PC-3 (cell line): ENCODE measurements at regions not wholly inside any gene's neighbourhood (a gene's known extent, or its start where the extent isn't known, plus 50 kb on each side); places are given as distances from the start of the nearest gene placed in this dataset.

Experiments used
- ATAC-seq: fragments of 200-7000 bp; cut with Tn5 transposase; 2 replicates; pipeline ENCODE4 v1.9.1; 2020; ENCODE audit warnings: mild to moderate bottlenecking, moderate library complexity
- BruUV-seq: library from RNA; stranded (reverse); fragments of 400-500 nt; replicated peaks from 2 replicates; lab custom pipeline; 2021; lab: Mats Ljungman, UMichigan
- CTCF ChIA-PET: fragments of 300-600 bp; sonication (Branson Sonifier 250); formaldehyde crosslinking; loops from one replicate; lab custom pipeline; 2022; ENCODE audit warnings: antibody characterized with exemption; lab: Charles Lee
- POLR2A ChIA-PET: fragments of 300-600 bp; sonication (Branson Sonifier 250); formaldehyde crosslinking; loops from one replicate; lab custom pipeline; 2022; ENCODE audit warnings: antibody characterized with exemption; ENCODE audit not compliant: unreplicated experiment; lab: Charles Lee
- DNase-seq: peaks from one replicate; pipeline ENCODE4 v3.0.0-alpha.2; 2015
- H2AFZ ChIP-seq: fragments of 300-600 bp; sonication (generic); 2 replicates; pipeline ENCODE4 v1.6.0; 2016; ENCODE audit warnings: antibody characterized with exemption, low read length
- H3F3A ChIP-seq: fragments of 300-600 bp; sonication (generic); one replicate; pipeline ENCODE4 v1.6.0; 2017; ENCODE audit warnings: antibody characterized with exemption, low read length, control low read depth, mild to moderate bottlenecking; ENCODE audit not compliant: unreplicated experiment
- H3K27ac ChIP-seq: fragments of 300-600 bp; sonication (generic); 2 replicates; pipeline ENCODE4 v1.5.1; 2016; ENCODE audit warnings: mild to moderate bottlenecking, low read length
- H3K27me3 ChIP-seq: fragments of 300-600 bp; sonication (generic); 2 replicates; pipeline ENCODE4 v1.6.1; 2016; ENCODE audit warnings: low read length, mixed read lengths
- H3K36me3 ChIP-seq: fragments of 300-600 bp; sonication (generic); 2 replicates; pipeline ENCODE4 v1.6.1; 2016; ENCODE audit warnings: low read depth, mixed run types, low read length, mixed read lengths
- H3K4me1 ChIP-seq: fragments of 300-600 bp; sonication (generic); 2 replicates; pipeline ENCODE4 v1.5.1; 2016; ENCODE audit warnings: low read length; ENCODE audit not compliant: insufficient read depth
- H3K4me2 ChIP-seq: fragments of 300-600 bp; sonication (generic); 2 replicates; pipeline ENCODE4 v1.6.0; 2016; ENCODE audit warnings: low read length
- H3K4me3 ChIP-seq: fragments of 300-600 bp; sonication (generic); 2 replicates; pipeline ENCODE4 v1.5.1; 2016; ENCODE audit warnings: mild to moderate bottlenecking, low read length, mixed read lengths
- H3K79me2 ChIP-seq: fragments of 300-600 bp; sonication (generic); 2 replicates; pipeline ENCODE4 v1.6.1; 2017; ENCODE audit warnings: low read length, mixed read lengths
- H3K9ac ChIP-seq: fragments of 300-600 bp; sonication (generic); 2 replicates; pipeline ENCODE4 v1.6.0; 2016; ENCODE audit warnings: mild to moderate bottlenecking, low read length
- H3K9me2 ChIP-seq: fragments of 300-600 bp; sonication (generic); replicated peaks from 2 replicates; pipeline ENCODE4 v1.6.1; 2016; ENCODE audit warnings: mixed run types, low read length, mixed read lengths
- H3K9me3 ChIP-seq: fragments of 300-600 bp; sonication (generic); 2 replicates; pipeline ENCODE4 v1.6.1; 2016; ENCODE audit warnings: low read length, mixed read lengths
- H4K20me1 ChIP-seq: fragments of 300-600 bp; sonication (generic); 2 replicates; pipeline ENCODE4 v1.6.1; 2016; ENCODE audit warnings: low read length, mixed read lengths
- EZH2 ChIP-seq: fragments of 300-600 bp; sonication (generic); IDR thresholded peaks from one replicate; pipeline ENCODE4 v1.6.1; 2017; ENCODE audit warnings: antibody characterized with exemption, mild to moderate bottlenecking, low read length; ENCODE audit not compliant: unreplicated experiment
- EZH2phosphoT487 ChIP-seq: fragments of 300-600 bp; sonication (generic); IDR thresholded peaks from 2 replicates; pipeline ENCODE4 v1.6.1; 2018; ENCODE audit warnings: mild to moderate bottlenecking, antibody characterized with exemption, low read length, borderline replicate concordance
- intact Hi-C: fragments of 100-400 bp; cut with micrococcal nuclease; formaldehyde crosslinking; loops from 2 replicates; pipeline ENCODE4 v1.9.0; 2023
- TF ChIP-seq, protein P1 (sequence below): fragments of 300-600 bp; sonication (generic); conservative IDR thresholded peaks from 2 replicates; pipeline ENCODE4 v1.5.1; 2017; ENCODE audit warnings: antibody characterized with exemption, low read depth, mild to moderate bottlenecking, low read length

DNA sequence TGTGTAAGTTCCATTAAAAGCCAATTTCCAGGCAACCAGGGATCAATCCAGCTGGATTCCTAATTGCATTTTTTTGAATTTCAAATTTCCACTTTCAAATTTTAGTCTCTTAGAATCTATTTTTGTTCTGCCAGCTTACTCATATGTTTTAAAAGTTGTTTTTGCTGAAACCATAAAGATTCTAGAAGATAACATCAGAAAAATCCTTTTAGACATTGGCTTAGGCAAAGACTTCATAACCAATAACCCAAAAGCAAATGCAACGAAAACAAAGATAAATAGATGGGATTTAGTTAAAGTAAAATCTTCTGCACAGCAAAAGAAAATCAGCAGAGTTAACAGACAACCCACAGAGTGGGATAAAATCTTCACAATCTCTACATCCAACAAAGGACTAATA lies 253.3 kb downstream of the AEBP2 start:
- CTCF ChIA-PET: no interaction called here
- H3K9me2 ChIP-seq: no peaks in the 10 kb centered on the region
- H3K4me3 ChIP-seq: no peak overlapping the region
- no peaks in the 10 kb centered on the region for H3K79me2 ChIP-seq
- no peak overlapping the region for H3K9ac ChIP-seq
- intact Hi-C loops: no loop called here
- TF ChIP-seq, protein P1, sequence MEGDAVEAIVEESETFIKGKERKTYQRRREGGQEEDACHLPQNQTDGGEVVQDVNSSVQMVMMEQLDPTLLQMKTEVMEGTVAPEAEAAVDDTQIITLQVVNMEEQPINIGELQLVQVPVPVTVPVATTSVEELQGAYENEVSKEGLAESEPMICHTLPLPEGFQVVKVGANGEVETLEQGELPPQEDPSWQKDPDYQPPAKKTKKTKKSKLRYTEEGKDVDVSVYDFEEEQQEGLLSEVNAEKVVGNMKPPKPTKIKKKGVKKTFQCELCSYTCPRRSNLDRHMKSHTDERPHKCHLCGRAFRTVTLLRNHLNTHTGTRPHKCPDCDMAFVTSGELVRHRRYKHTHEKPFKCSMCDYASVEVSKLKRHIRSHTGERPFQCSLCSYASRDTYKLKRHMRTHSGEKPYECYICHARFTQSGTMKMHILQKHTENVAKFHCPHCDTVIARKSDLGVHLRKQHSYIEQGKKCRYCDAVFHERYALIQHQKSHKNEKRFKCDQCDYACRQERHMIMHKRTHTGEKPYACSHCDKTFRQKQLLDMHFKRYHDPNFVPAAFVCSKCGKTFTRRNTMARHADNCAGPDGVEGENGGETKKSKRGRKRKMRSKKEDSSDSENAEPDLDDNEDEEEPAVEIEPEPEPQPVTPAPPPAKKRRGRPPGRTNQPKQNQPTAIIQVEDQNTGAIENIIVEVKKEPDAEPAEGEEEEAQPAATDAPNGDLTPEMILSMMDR: no peak
- TF ChIP-seq EZH2: no peak
- no peak for TF ChIP-seq EZH2phosphoT487
- no peak overlapping the region for H3K4me2 ChIP-seq
- DNase-seq: no peak
- no peaks in the 10 kb centered on the region for H3K36me3 ChIP-seq
- no peaks in the 10 kb centered on the region for H3K27me3 ChIP-seq
- H3K4me1 ChIP-seq: peaks cover 18% of the 10 kb centered on the region; the same call in 1 of the 2 replicates
- no peaks in the 10 kb centered on the region for H3F3A ChIP-seq
- H3K27ac ChIP-seq: no peak overlapping the region
- BruUV-seq: no TSS peak
- H2AFZ ChIP-seq: no peak overlapping the region
- ATAC-seq: no peak
- POLR2A ChIA-PET: no interaction called here
- no peaks in the 10 kb centered on the region for H3K9me3 ChIP-seq
- H4K20me1 ChIP-seq: no peaks in the 10 kb centered on the region

DNA sequence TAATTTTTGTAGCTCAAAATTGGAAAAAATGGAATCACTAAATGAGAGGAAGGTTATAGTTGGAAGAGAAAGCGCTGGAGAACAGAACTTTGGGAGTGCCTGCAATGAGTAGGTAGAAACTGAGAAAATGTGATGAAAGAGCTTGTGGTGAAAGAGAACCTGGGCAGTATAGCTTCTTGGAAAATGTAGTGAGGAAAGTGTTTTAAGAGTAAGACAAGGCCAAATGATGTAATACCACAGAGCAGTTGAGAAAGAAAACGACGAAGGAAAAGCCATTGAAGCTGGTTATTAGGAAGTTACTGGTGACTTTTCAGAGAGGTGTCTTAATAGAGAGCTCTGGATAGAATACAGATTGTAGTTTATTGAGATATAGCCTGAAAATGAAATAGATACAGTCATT lies 255.3 kb downstream of the AEBP2 start:
- Histone ChIP-seq H3K4me3 (no peak overlapping the region), H3K79me2 (no peaks in the 10 kb centered on the region), H3K36me3 (no peaks in the 10 kb centered on the region), H2AFZ (no peak overlapping the region), H4K20me1 (no peaks in the 10 kb centered on the region), H3F3A (no peaks in the 10 kb centered on the region), H3K27me3 (no peaks in the 10 kb centered on the region), H3K9me2 (no peaks in the 10 kb centered on the region), H3K9ac (no peak overlapping the region), H3K4me2 (no peak overlapping the region), H3K27ac (no peak overlapping the region), H3K9me3 (no peaks in the 10 kb centered on the region), H3K4me1 (peaks cover 1% of the 10 kb centered on the region; the same call in 1 of the 2 replicates)
- ATAC-seq (no peak), DNase-seq (no peak)
- no TSS peak for BruUV-seq
- CTCF ChIA-PET: no interaction called here
- no peak for TF ChIP-seq EZH2phosphoT487
- TF ChIP-seq, protein P1: no peak
- no peak for TF ChIP-seq EZH2
- POLR2A ChIA-PET: no interaction called here
- intact Hi-C loops: no loop called here

DNA sequence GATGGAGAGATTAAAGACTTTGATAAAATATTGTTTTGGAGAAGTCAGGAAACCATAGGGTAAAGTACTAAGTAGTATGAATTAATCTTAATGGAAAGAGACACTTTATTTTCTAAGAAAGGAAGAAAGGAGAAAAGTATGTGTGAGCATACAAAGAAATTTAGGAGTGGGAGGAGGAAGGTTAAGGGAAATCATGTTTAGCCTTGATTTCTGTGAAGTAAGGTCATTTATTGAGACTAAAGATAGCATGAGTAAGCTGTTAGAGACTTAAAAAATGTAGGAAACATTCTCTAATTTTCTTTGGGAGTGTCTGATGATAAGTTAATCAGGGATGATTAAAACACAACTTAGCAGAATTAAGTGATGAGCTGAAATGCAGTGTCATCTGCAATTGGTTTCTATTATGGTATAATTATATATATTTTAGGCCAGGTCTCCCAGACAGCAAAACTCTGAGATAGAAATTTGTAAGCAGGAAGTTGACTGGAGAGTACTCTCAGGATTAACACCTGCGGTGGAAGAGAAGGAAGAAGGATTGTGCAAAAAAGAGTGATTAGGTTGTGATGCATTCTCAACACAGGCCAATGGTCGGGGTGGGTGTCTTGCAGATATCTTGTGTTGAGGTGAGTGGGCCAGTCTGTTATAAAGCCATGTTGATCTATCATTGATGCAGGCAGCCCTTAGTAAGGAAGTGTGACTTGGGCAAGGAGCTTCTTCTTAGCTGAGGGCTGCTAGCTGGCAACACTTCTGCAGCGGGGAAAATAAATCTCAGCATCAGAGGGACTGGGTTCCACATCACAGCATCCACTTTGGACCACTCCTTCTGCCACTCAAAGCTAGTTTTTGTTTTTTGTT lies 256.2 kb downstream of the AEBP2 start:
- DNase-seq (no peak), ATAC-seq (no peak)
- no peaks in the 10 kb centered on the region for H3K27me3 ChIP-seq
- no peak overlapping the region for H3K4me2 ChIP-seq
- intact Hi-C loops: no loop called here
- H3K36me3 ChIP-seq: no peaks in the 10 kb centered on the region
- CTCF ChIA-PET: no interaction called here
- H3K9me3 ChIP-seq: no peaks in the 10 kb centered on the region
- no peaks in the 10 kb centered on the region for H3K9me2 ChIP-seq
- TF ChIP-seq EZH2 (no peak), EZH2phosphoT487 (no peak)
- TF ChIP-seq, protein P1: no peak
- H3K4me3 ChIP-seq: no peak overlapping the region
- POLR2A ChIA-PET: no interaction called here
- no peaks in the 10 kb centered on the region for H3K79me2 ChIP-seq
- no peaks in the 10 kb centered on the region for H4K20me1 ChIP-seq
- H3K4me1 ChIP-seq: no peaks in the 10 kb centered on the region
- no peak overlapping the region for H3K27ac ChIP-seq
- no TSS peak for BruUV-seq
- H3F3A ChIP-seq: no peaks in the 10 kb centered on the region
- no peak overlapping the region for H2AFZ ChIP-seq
- H3K9ac ChIP-seq: no peak overlapping the region
